ENCODE measurements at regions not wholly inside any gene's neighbourhood (a gene's known extent, or its start where the extent isn't known, plus 50 kb on each side); places are given as distances from the start of the nearest gene placed in this dataset.

DNA sequence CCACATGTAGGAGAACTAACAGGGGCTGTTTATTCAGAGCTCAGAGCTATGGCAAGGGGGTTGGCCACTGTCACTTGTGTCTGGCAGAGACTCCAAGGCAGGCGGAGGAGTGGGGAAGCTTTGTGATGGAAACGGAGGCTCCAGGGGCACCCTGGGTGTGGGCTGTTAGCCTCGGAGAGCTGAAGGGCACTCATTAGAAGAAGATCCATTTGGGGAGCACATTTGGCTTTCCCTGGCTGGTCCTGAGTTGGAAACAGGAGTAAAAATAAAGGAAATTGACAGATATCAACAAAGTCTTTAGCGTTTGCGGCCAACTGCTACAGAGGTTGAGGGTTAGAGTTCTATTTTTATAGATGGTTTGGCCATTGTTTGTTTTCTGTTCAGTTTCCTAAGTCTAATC lies 288.3 kb upstream of the MKI67 start:
- H3K4me3 ChIP-seq (ENCODE audit: low read depth, low read length), result no peak overlapping the region
- no peak for TF ChIP-seq CTCF (IDR thresholded peaks at IDR 0.05; ENCODE audit: borderline replicate concordance, insufficient read depth, low read depth, low read length)

DNA sequence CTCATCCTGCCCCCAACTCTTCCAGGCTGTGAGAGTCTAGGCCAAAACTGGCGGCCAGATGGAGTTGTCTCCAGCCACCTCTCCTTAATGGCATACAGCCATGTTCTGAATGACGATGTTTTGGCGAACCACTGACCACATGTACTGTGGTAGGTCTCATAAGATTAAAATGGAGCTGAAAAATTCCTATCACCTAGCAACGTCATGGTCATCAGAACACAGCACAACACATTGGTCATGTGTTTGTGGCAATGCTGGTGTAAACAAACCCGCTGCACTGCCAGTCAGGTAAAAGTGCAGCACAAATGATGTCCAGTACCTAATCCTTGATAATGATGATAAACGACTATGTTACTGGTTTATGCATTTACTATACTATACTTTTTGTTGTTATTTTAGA lies 290.0 kb upstream of the MKI67 start:
- TF ChIP-seq CTCF (IDR thresholded peaks at IDR 0.05; ENCODE audit: borderline replicate concordance, insufficient read depth, low read depth, low read length), result no peak
- no peak overlapping the region for H3K4me3 ChIP-seq (ENCODE audit: low read depth, low read length)

- H3K4me3 ChIP-seq (ENCODE audit: low read depth, low read length), result no peak overlapping the region
- no peak for TF ChIP-seq CTCF (IDR thresholded peaks at IDR 0.05; ENCODE audit: borderline replicate concordance, insufficient read depth, low read depth, low read length)
These were observed 291.6 kb upstream of the MKI67 start for GRCh38 chr10:128417826-128418225.

DNA sequence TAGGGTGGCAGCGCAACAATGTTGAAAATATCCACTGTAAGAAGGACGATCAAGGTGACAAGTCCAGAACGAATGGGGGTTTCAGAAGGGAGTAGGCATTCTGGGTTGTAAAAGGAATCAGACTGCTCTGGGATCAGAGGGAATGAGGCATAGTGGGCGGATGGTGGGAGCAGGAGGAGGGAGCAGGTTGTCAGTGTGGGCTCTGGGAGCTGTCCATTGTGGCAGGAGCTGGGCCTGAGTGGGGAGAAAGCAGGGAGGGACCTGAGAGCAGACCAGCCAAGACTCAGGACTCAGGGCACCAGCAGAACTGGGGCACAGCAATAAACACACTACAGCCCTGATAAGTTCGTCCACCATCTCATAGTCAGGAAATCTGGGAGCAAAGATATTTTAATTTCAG lies 292.6 kb upstream of the MKI67 start:
- no peak overlapping the region for H3K4me3 ChIP-seq (ENCODE audit: low read depth, low read length)
- TF ChIP-seq CTCF (IDR thresholded peaks at IDR 0.05; ENCODE audit: borderline replicate concordance, insufficient read depth, low read depth, low read length), result no peak

DNA sequence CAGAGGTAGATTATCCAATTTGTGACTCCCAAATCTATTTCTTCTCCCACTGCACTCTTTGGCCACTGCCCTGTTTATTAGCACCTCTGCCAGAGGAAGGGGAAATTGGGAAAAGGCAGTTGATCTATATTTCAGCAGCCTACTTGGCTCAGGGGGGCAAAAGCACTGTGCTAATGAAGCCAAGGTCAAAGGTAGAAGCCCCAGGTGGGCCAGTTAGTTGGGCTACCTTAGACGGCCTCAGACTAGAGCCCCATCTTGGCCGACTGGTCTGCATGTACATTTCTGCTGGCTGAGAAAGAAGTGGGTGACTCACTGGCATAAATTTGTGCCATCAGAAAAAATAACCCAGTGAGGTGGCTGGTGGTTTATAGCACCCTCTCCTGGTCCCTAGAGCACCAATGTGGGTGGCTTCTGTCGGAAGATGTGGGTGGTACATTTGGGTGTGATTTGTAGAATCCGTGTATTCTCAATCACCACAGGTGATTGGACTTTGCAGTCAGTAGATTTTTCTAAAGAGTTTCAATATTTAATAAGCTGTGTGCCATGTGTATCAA lies 293.3 kb upstream of the MKI67 start:
- H3K4me3 ChIP-seq (ENCODE audit: low read depth, low read length), result no peak overlapping the region
- no peak for TF ChIP-seq CTCF (IDR thresholded peaks at IDR 0.05; ENCODE audit: borderline replicate concordance, insufficient read depth, low read depth, low read length)

GRCh38 chr10:128420623-128421022 lies 294.4 kb upstream of the MKI67 start:
- no peak for TF ChIP-seq CTCF (IDR thresholded peaks at IDR 0.05; ENCODE audit: borderline replicate concordance, insufficient read depth, low read depth, low read length)
- H3K4me3 ChIP-seq (ENCODE audit: low read depth, low read length), result no peak overlapping the region

DNA sequence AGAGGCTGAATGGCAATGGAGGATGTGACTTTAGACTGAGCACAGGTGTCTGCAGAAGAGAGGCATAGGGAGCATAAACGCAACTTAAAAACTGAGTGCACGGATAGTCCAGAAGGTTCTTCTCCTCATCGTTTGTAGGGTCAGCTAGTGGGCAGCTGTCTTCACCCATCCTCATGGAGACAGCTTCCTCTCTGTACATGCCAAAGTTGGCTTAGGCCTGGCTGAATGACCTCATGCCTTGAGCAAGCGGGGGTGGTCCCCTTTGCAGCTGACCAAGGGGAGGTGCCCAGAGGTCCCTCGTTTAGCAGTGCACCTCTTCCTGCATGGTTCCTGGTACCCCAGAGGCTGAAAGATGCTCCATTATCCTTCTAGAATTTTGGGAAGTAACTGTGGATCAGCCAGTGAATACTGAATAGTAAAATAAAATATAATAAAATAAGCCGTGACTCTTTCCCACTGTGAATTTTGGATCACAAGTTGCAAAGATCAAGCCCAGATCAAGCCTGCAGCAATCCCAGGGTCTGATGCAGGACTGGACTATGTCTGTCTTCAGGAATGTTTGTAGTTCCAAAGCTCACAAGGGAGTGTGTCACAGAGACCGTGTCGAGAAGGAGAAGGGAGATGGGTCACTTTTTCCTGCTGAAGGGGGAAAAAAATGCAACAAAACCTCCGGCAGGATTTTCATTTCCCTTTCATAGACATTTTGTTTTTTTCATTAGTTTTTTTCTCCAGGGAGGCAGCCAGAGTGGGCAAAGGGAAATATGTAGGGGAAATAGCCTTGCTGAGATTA lies 295.3 kb upstream of the MKI67 start:
- no peak overlapping the region for H3K4me3 ChIP-seq (ENCODE audit: low read depth, low read length)
- TF ChIP-seq CTCF (IDR thresholded peaks at IDR 0.05; ENCODE audit: borderline replicate concordance, insufficient read depth, low read depth, low read length), result no peak
